RKO (cell line): ENCODE measurements at regions not wholly inside any gene's neighbourhood (a gene's known extent, or its start where the extent isn't known, plus 50 kb on each side); places are given as distances from the start of the nearest gene placed in this dataset.

ENCODE experiments used
- DNase-seq: peaks from one replicate; pipeline ENCODE4 v3.0.0-alpha.2; 2016; ENCODE audit warnings: low spot score

DNA sequence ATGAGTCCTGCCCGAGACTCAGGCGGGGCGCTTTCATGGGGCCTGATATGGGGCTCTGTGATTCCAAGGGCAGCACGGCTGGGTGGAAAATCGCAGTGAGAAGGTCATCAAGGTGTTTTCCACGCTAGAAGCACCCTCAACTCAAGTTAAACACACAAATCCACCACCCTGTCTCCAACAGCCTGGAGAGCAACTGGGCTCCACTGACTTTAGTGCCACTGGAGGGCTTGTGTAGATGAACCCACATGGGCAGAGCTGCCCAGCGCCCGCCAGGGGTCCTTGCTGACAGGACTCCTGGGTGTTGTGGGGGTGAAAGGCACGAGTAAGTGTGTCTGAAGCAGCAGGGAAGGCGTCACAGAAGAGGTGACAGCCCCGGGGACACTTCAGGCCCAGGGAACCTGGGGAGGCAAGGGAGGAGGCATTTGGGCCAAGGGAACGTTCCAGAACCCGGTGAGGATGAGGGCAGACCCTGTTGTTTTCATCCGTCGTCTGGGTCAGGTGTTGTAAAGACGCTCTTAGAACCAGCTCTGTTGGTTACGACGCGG, 51.8 kb upstream of the CTDP1 start:
- no peak for DNase-seq

DNA sequence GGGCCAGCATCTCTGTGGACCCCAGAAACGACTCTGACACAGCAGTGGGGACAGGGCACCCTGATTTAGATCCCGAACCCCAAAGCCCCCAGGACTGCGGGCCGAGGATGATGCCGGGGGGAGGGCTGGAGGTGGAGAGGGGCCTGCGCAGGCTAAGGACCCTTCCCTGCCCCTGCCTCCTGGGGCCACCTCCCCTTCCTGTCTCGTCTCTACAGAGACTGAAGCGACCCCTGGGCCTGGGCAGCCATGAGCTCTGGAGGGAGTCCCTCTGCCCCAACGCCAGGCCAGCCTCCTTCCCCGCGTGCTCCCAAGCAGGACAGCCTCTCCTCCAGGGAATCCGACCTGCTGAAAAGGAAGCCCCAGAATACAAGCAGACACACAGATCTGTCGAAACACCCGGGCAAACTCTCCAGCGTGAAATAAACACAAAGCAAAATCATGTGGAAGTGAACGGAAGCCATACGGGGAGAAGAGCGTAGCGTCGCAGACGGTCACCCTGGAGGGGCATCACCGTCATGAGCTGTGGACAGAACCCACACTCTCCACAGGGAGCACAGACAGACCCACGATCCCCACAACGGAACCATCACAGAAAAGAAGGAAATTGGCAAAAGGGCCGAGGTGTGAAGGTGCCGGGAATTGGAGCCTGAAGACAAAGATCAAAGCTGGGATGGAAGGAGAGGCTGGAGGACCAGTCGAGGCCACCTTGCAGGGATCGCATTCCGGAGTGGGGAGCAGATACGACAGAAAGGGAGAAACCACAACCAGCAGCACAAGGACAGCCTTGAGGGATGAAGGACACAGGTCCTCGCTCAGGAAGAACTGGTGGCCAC, 51.0 kb upstream of the CTDP1 start:
- no peak for DNase-seq

DNA sequence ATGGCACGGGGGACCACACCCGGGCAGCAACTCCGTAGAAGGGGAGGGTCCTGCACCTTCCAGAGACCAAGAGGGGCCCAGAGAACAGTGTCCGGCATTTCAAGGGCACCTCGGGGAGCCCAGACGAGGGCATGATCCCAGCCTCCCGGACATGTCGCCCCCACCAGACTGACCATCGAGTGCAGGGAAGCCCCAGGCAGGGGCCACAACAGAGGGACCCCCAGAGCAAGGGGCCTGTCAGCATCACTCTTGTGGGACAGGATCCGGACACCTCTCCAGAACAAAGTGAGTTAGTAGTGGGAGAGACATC, 50.4 kb upstream of the CTDP1 start:
- no peak for DNase-seq

DNA sequence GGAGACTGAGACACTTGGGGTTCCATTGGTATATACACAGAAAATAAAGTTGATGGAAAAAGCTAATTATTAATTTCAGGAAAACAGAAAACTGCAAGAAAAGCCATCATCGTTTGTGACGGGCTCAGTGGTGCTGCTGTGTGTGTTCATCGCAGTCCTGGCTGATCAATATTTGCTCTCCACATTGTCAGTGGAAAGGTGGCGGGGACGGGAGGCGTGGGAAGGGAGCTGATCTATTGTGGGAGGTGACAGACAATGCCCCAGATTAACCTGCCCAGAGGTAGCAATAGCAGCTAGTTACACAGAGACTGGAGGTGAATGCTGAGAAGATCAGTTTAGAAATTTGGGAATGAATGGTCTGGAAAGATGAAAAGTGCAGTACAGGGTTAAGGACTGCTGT, 50.0 kb upstream of the CTDP1 start:
- no peak for DNase-seq
